OCI-LY3 (cell line): ENCODE measurements at regions not wholly inside any gene's neighbourhood (a gene's known extent, or its start where the extent isn't known, plus 50 kb on each side); places are given as distances from the start of the nearest gene placed in this dataset.

Experiments
- H2AFZ ChIP-seq: fragments of 200-600, 300-600 bp; shearing (Covaris generic); 2 replicates; pipeline ENCODE4 v1.6.0; 2014; ENCODE audit warnings: antibody characterized with exemption, low read depth, low read length
- H3K27ac ChIP-seq: fragments of 200-600, 300-600 bp; sonication (generic); 2 replicates; pipeline ENCODE4 v1.5.1; 2014; ENCODE audit warnings: mild to moderate bottlenecking, low read length, moderate library complexity, mixed read lengths
- H3K27me3 ChIP-seq: fragments of 200-600, 300-600 bp; sonication (generic); 2 replicates; pipeline ENCODE4 v1.6.1; 2014; ENCODE audit warnings: low read depth, low read length, mixed read lengths
- H3K36me3 ChIP-seq: fragments of 200-600, 300-600 bp; sonication (generic); replicated peaks from 2 replicates; pipeline ENCODE3; 2014; ENCODE audit warnings: low read depth, low read length, mixed read lengths
- H3K4me1 ChIP-seq: fragments of 300-600, 200-600 bp; sonication (generic); 2 replicates; pipeline ENCODE4 v1.6.1; 2014; ENCODE audit warnings: low read length, mixed read lengths
- H3K4me2 ChIP-seq: fragments of 200-600, 300-600 bp; sonication (generic); 2 replicates; pipeline ENCODE4 v1.6.1; 2014; ENCODE audit warnings: low read length, mixed read lengths
- H3K4me3 ChIP-seq: fragments of 300-600, 200-600 bp; sonication (generic); 2 replicates; pipeline ENCODE4 v1.5.1; 2014; ENCODE audit warnings: antibody characterized with exemption, mild to moderate bottlenecking, low read length, moderate library complexity
- H3K79me2 ChIP-seq: fragments of 300-600, 200-600 bp; shearing (Covaris generic); 2 replicates; pipeline ENCODE4 v1.6.1; 2014; ENCODE audit warnings: mild to moderate bottlenecking, low read length, mixed read lengths
- H3K9ac ChIP-seq: fragments of 300-600, 200-600 bp; shearing (Covaris generic); 2 replicates; pipeline ENCODE4 v1.6.0; 2014; ENCODE audit warnings: mild to moderate bottlenecking, low read length, moderate library complexity
- H3K9me3 ChIP-seq: fragments of 200-600, 300-600 bp; shearing (Covaris generic); 2 replicates; pipeline ENCODE4 v1.6.1; 2014; ENCODE audit warnings: low read length, mixed read lengths; ENCODE audit not compliant: insufficient read depth
- H4K20me1 ChIP-seq: fragments of 200-600, 300-600 bp; sonication (generic); 2 replicates; pipeline ENCODE4 v1.6.1; 2016; ENCODE audit warnings: low read length, mixed read lengths; ENCODE audit not compliant: insufficient read depth
- CTCF ChIP-seq: fragments of 200-600, 300-600 bp; sonication (generic); IDR thresholded peaks from 2 replicates; pipeline ENCODE4 v1.5.1; 2014; ENCODE audit warnings: antibody characterized with exemption, low read length, low read depth
- EZH2phosphoT487 ChIP-seq: fragments of 200-600 bp; shearing (Covaris generic); IDR thresholded peaks from 2 replicates; pipeline ENCODE4 v1.6.1; 2018; ENCODE audit warnings: antibody characterized with exemption, mixed run types, low read depth

- Histone ChIP-seq H3K9me3 (no peaks in the 10 kb centered on the region), H4K20me1 (no peaks in the 10 kb centered on the region), H3K27me3 (no peaks in the 10 kb centered on the region), H3K9ac (no peak overlapping the region), H3K36me3 (peaks cover 7% of the 10 kb centered on the region), H2AFZ (no peak overlapping the region), H3K27ac (no peak overlapping the region), H3K79me2 (no peaks in the 10 kb centered on the region), H3K4me1 (peaks cover 70% of the 10 kb centered on the region), H3K4me3 (no peak overlapping the region), H3K4me2 (no peak overlapping the region)
- no peak for TF ChIP-seq CTCF
- no peak for TF ChIP-seq EZH2phosphoT487
These were observed 165.7 kb upstream of the SLC14A2 start for GRCh38 chr18:45449418-45450227.

GRCh38 chr18:45456090-45457021, 158.9 kb upstream of the SLC14A2 start:
- H4K20me1 ChIP-seq = no peaks in the 10 kb centered on the region
- H3K9ac ChIP-seq = peak overlapping the region; percentile 38; the same call in 1 of the 2 replicates
- H3K27ac ChIP-seq = peak overlapping the region; percentile 80
- peaks cover 71% of the 10 kb centered on the region for H3K4me1 ChIP-seq
- no peaks in the 10 kb centered on the region for H3K27me3 ChIP-seq
- H3K4me3 ChIP-seq = peak overlapping the region; percentile 1; the same call in 1 of the 2 replicates
- peak overlapping the region; percentile 38 for H3K4me2 ChIP-seq
- TF ChIP-seq EZH2phosphoT487 = no peak
- TF ChIP-seq CTCF = peak; percentile 72
- no peaks in the 10 kb centered on the region for H3K79me2 ChIP-seq
- no peaks in the 10 kb centered on the region for H3K9me3 ChIP-seq
- peaks cover 7% of the 10 kb centered on the region for H3K36me3 ChIP-seq
- H2AFZ ChIP-seq = peak overlapping the region; percentile 6; the same call in 1 of the 2 replicates

GRCh38 chr18:45458033-45458432, 157.2 kb upstream of the SLC14A2 start:
- Histone ChIP-seq H3K36me3 (no peaks in the 10 kb centered on the region), H3K4me1 (peaks cover 60% of the 10 kb centered on the region), H3K4me3 (no peak overlapping the region), H2AFZ (no peak overlapping the region), H3K79me2 (no peaks in the 10 kb centered on the region), H3K27me3 (no peaks in the 10 kb centered on the region), H3K4me2 (no peak overlapping the region), H3K27ac (no peak overlapping the region), H4K20me1 (no peaks in the 10 kb centered on the region), H3K9ac (no peak overlapping the region), H3K9me3 (no peaks in the 10 kb centered on the region)
- TF ChIP-seq EZH2phosphoT487 (no peak), CTCF (no peak)

- Histone ChIP-seq H3K9ac (no peak overlapping the region), H3K4me2 (no peak overlapping the region), H3K27ac (no peak overlapping the region), H3K4me3 (no peak overlapping the region), H3K36me3 (no peaks in the 10 kb centered on the region), H3K27me3 (no peaks in the 10 kb centered on the region), H3K79me2 (no peaks in the 10 kb centered on the region), H3K9me3 (no peaks in the 10 kb centered on the region), H3K4me1 (peaks cover 32% of the 10 kb centered on the region), H2AFZ (no peak overlapping the region), H4K20me1 (no peaks in the 10 kb centered on the region)
- no peak for TF ChIP-seq EZH2phosphoT487
- no peak for TF ChIP-seq CTCF
These were observed 153.1 kb upstream of the SLC14A2 start for GRCh38 chr18:45462179-45462578.
